Neutrophil (primary cell): ENCODE measurements at regions not wholly inside any gene's neighbourhood (a gene's known extent, or its start where the extent isn't known, plus 50 kb on each side); places are given as distances from the start of the nearest gene placed in this dataset.

Experiments used
- H3K27ac ChIP-seq: fragments of 200-600 bp; sonication (generic); 2 replicates; pipeline ENCODE4 v1.5.1; 2016; ENCODE audit warnings: mild to moderate bottlenecking, moderate library complexity
- H3K27me3 ChIP-seq: fragments of 200-600 bp; sonication (generic); 2 replicates; pipeline ENCODE4 v1.6.0; 2016; ENCODE audit warnings: mild to moderate bottlenecking
- H3K36me3 ChIP-seq: fragments of 200-600 bp; sonication (generic); 2 replicates; pipeline ENCODE4 v1.5.1; 2017
- H3K4me1 ChIP-seq, 2 experiments: fragments of 200-600 bp in 1 of 2; sonication (generic) in 1 of 2; 1 replicate in 1 of 2; 2 replicates in 1 of 2; pipeline versions ENCODE4 v1.5.1 to v1.6.1; 2013 to 2016; ENCODE audit warnings: low read depth in 1 of 2, low read length in 1 of 2, mild to moderate bottlenecking in 1 of 2, moderate library complexity in 1 of 2; ENCODE audit not compliant: control insufficient read depth in 1 of 2, insufficient read depth in 1 of 2
- H3K4me3 ChIP-seq, 2 experiments: fragments of 200-600 bp in 1 of 2; sonication (generic) in 1 of 2; 1 replicate in 1 of 2; 2 replicates in 1 of 2; pipeline ENCODE4 v1.5.1; 2013 to 2016; ENCODE audit warnings: low read depth in 1 of 2, low read length in 1 of 2, mild to moderate bottlenecking in 1 of 2, moderate library complexity in 1 of 2
- H3K9me3 ChIP-seq: fragments of 200-600 bp; sonication (generic); 2 replicates; pipeline ENCODE4 v1.5.1; 2016
- TF ChIP-seq, protein P1 (sequence below): fragments of 200-600 bp; sonication (generic); IDR thresholded peaks from 2 replicates; pipeline ENCODE4 v1.5.1; 2016; ENCODE audit warnings: antibody characterized with exemption

- Histone ChIP-seq H3K4me3 (no peak overlapping the region), H3K27ac (no peak overlapping the region)
Measured at GRCh38 chr13:58728126-58728525, 1096.6 kb downstream of the PCDH17 start.

GRCh38 chr13:58729361-58729760 lies 1097.8 kb downstream of the PCDH17 start:
- Histone ChIP-seq H3K4me3 (no peak overlapping the region), H3K27me3 (no peaks in the 10 kb centered on the region), H3K9me3 (no peaks in the 10 kb centered on the region), H3K4me1 (no peaks in the 10 kb centered on the region), H3K36me3 (no peaks in the 10 kb centered on the region), H3K27ac (no peak overlapping the region)
- TF ChIP-seq, protein P1, sequence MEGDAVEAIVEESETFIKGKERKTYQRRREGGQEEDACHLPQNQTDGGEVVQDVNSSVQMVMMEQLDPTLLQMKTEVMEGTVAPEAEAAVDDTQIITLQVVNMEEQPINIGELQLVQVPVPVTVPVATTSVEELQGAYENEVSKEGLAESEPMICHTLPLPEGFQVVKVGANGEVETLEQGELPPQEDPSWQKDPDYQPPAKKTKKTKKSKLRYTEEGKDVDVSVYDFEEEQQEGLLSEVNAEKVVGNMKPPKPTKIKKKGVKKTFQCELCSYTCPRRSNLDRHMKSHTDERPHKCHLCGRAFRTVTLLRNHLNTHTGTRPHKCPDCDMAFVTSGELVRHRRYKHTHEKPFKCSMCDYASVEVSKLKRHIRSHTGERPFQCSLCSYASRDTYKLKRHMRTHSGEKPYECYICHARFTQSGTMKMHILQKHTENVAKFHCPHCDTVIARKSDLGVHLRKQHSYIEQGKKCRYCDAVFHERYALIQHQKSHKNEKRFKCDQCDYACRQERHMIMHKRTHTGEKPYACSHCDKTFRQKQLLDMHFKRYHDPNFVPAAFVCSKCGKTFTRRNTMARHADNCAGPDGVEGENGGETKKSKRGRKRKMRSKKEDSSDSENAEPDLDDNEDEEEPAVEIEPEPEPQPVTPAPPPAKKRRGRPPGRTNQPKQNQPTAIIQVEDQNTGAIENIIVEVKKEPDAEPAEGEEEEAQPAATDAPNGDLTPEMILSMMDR: no peak

More at GRCh38 chr13:58728126-58728525, 1096.6 kb downstream of the PCDH17 start:
- Histone ChIP-seq H3K4me1 (no peaks in the 10 kb centered on the region), H3K9me3 (no peaks in the 10 kb centered on the region), H3K36me3 (no peaks in the 10 kb centered on the region), H3K27me3 (no peaks in the 10 kb centered on the region)
- TF ChIP-seq, protein P1: no peak

DNA sequence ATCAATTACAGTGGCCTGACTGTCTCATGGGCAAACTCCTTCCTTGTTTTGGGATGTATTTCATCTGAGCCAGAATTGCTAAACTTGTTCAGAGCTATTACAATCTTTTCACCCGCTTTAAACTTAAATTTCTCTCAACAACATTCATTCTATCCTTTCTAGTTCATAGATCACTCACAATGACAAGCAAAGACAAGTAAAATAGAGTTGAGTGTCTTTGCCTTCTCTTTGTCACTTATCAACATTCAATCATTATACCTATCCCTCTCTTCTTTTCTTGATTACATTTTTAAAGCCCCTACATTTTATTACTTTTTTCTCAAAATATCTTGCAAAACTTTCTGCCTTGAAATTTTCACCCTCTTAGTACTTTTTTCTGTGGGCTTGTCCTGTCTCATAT lies 1113.1 kb downstream of the PCDH17 start:
- no peaks in the 10 kb centered on the region for H3K4me1 ChIP-seq
- no peaks in the 10 kb centered on the region for H3K9me3 ChIP-seq
- no peak overlapping the region for H3K27ac ChIP-seq
- no peak overlapping the region for H3K4me3 ChIP-seq
- no peaks in the 10 kb centered on the region for H3K27me3 ChIP-seq
- no peaks in the 10 kb centered on the region for H3K36me3 ChIP-seq
- TF ChIP-seq, protein P1: no peak

DNA sequence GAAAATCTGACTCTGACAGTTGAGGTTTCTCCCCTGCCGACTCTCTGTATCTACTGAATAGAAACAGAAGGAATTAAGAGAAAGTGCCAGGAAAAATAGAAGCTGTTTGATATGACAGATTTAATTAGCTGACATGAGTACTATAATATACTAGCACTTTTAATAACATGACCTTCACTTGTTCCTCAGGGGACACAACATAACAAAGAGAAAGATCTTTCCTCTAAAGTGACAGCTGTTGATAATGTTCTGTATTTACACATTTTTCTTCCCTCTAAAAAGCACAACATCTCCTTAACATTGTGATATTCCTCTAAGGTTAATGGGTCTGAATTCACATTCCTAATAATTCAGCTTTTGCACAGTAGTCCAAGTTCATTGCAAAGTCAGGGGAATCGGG lies 1136.0 kb downstream of the PCDH17 start:
- no peaks in the 10 kb centered on the region for H3K4me1 ChIP-seq
- no peaks in the 10 kb centered on the region for H3K36me3 ChIP-seq
- TF ChIP-seq, protein P1: no peak
- H3K9me3 ChIP-seq: no peaks in the 10 kb centered on the region
- no peak overlapping the region for H3K27ac ChIP-seq
- no peaks in the 10 kb centered on the region for H3K27me3 ChIP-seq
- H3K4me3 ChIP-seq: no peak overlapping the region

GRCh38 chr13:58773280-58773859 lies 1141.8 kb downstream of the PCDH17 start:
- H3K9me3 ChIP-seq: no peaks in the 10 kb centered on the region
- no peaks in the 10 kb centered on the region for H3K27me3 ChIP-seq
- no peak overlapping the region for H3K27ac ChIP-seq
- no peaks in the 10 kb centered on the region for H3K4me1 ChIP-seq
- no peak overlapping the region for H3K4me3 ChIP-seq
- no peaks in the 10 kb centered on the region for H3K36me3 ChIP-seq
- TF ChIP-seq, protein P1: no peak
